ENCODE measurements at regions not wholly inside any gene's neighbourhood (a gene's known extent, or its start where the extent isn't known, plus 50 kb on each side); places are given as distances from the start of the nearest gene placed in this dataset.

- TF ChIP-seq EZH2 (IDR thresholded peaks at IDR 0.05; ENCODE audit: low read depth) (no peak), CTCF (conservative IDR thresholded peaks at IDR 0.05) (no peak)
Measured at GRCh38 chr3:71924721-71925120, 139.8 kb upstream of the PROK2 start.
